ENCODE measurements at regions not wholly inside any gene's neighbourhood (a gene's known extent, or its start where the extent isn't known, plus 50 kb on each side); places are given as distances from the start of the nearest gene placed in this dataset.

- no peak for DNase-seq
These were observed 91.3 kb downstream of the BBS10 start for GRCh38 chr12:76256904-76257303.

GRCh38 chr12:76256321-76256720 is 91.9 kb downstream of the BBS10 start:
- DNase-seq: no peak

GRCh38 chr12:76255692-76256091 is 92.5 kb downstream of the BBS10 start:
- no peak for DNase-seq

DNA sequence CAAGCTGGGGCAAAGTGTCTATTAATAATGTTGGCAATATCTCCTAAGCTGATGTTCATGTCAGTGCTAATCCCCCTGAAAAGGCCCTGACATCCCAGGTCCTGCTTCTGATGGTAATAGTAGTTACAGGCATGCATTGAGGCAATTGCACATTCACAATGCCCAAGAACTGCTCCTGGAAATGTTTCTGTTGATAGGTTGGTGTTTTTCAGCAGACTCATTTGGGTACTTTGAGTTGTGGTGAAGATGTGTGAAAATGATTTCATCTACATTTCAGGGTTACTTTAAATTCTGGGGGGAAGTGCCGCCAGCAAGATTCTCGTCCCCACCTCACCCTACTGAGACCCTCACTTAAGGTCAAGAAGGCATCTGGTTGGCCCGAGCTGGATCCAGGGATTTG is 92.9 kb downstream of the BBS10 start:
- no peak for DNase-seq

DNA sequence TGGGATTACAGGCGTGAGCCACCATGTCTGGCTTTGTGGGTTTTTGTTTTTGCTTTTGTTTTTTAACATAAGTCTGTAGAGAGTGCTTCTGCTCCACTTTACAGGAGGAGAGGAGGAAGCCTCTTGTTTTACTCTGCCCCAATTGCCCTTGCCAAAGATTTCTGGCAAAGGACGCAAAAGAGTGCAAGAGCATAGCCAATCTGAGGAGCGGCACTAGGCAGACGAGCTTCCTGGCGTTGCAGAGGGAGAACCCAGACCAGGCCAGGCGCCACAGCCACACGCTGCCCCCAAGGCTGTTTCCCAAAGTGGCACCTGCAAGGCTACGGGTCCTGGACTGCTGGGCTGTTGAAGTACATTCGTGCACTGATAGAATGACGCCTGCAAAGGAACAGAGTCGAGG is 96.2 kb downstream of the BBS10 start:
- no peak for DNase-seq

GRCh38 chr12:76250256-76250655 is 98.0 kb downstream of the BBS10 start:
- no peak for DNase-seq

DNA sequence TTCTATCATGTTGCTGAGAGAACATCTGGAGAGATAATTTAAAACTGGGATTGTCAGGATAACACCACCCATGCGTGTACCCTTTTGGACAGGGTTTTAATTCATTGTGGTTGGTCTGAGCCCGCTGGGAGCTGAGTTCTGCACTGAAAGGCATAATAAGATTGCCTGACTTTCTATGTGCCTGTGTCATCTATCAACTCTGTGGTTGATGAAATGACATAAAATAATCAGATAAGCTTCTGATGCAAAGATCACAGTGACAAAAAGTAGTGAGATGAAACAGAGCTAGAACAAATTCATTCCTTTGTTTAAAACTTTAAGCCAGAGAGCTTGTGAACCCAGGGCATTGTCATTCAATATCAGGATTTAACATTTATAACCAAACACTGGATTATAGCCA is 98.7 kb downstream of the BBS10 start:
- no peak for DNase-seq

- DNase-seq: no peak
These were observed 100.2 kb downstream of the BBS10 start for GRCh38 chr12:76247992-76248391.

- DNase-seq: no peak
These were observed 101.1 kb downstream of the BBS10 start for GRCh38 chr12:76247026-76247646.

- no peak for DNase-seq
These were observed 101.6 kb downstream of the BBS10 start for GRCh38 chr12:76246611-76247010.

- DNase-seq: no peak
These were observed 103.9 kb downstream of the BBS10 start for GRCh38 chr12:76244300-76244699.

DNA sequence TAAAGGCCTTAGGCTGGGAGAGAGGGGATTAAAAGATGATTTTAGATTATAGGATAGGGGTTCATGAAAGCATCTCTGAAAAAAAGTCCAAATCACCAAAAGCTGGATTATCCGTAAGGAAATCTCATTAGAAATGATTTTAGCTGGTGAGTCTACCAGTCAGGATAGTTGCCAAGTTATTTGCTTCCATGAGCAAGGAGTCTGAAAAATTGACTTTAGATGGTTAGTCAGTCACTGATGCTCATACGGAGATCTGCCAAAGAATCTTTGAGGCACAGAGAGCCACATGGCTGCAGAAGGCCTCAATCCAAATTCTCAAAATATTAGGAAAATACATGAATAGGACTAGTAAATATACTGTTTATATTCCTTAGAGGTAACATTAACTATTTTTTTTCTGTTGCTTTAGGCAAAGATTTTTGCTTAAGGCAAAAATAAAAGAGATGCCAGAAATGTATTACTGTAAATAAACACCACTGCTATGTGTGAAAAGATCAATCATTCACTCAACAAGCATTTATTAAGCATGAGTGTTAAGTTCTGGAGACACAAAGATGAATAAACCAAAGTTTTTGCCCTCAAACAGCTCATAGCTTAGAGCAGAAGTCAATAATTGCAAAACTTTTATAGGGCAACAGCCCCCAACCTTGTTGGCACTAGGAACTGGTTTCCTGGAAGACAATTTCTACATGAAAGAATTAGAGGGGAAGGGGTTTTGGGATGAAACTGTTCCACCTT is 105.2 kb downstream of the BBS10 start:
- no peak for DNase-seq

GRCh38 chr12:76241371-76241770 is 106.8 kb downstream of the BBS10 start:
- DNase-seq: no peak

GRCh38 chr12:76240281-76240680 is 107.9 kb downstream of the BBS10 start:
- no peak for DNase-seq

GRCh38 chr12:76238688-76239087 is 109.5 kb downstream of the BBS10 start:
- DNase-seq: no peak

DNA sequence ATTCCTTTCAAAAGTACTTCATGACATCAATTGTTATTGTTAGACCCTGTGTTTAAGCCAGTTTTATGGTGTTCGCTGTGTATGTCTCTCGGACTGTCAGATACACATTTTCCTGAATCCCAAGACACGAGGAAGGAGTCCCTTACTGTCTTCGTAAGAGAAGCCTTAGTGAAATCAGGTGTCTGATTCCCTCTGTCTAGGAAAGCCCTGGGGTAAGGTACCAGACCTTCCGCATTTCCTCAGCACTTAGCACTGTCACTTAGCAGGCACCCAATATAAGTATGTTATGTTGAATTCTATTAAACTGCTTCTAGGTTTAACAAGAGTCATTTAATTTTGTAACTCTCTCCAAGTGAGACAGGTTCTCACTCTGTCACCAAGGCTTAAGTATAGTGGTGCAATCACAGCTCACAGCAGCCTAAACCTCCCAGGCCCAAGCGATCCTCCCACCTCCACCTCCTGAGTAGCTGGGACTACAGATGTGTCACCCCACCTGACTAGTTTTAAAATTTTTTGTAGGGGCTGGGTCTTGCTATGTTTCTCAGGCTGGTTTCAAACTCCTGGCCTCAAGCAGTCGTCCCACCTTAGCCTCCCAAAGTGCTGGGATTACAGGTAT is 111.0 kb downstream of the BBS10 start:
- no peak for DNase-seq

GRCh38 chr12:76236640-76237039 is 111.6 kb downstream of the BBS10 start:
- DNase-seq: no peak

DNA sequence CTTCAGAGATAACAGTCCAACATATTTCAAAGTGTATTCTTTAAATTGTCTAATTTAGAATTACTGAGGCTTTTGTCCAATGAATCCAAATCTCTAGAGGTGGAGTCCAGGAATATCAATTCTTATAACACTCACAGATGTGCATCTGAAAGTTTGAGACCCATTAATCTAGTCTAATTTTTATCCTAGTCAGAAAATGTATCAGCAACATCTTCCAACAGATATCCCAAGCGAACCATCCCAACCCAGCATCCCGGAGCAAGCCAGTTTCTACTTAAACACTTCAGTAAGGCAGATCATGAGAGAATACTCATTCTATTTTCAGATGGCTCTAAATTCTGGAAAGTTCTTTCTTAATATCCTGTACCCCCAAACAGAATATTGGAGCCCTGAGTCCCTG is 113.5 kb downstream of the BBS10 start:
- no peak for DNase-seq

- no peak for DNase-seq
These were observed 116.2 kb downstream of the BBS10 start for GRCh38 chr12:76232013-76232412.

DNA sequence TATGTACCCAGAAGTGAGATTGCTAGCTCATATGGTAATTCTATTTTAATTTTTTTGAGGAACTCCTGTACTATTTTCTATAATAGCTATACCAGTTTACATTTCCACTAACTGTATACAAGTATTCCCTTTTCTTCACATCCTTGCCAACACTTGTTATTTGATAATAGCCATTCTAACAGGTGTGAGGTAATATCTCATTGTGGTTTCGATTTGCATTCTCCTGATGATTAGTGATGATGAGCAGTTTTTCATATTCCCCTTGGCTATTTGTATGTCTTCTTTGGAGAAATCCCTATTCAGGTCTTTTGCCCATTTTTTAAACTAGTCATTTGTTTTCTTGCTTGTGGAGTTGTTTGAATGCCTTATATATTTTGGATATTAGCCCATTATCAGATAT is 121.3 kb downstream of the BBS10 start:
- DNase-seq: no peak

DNA sequence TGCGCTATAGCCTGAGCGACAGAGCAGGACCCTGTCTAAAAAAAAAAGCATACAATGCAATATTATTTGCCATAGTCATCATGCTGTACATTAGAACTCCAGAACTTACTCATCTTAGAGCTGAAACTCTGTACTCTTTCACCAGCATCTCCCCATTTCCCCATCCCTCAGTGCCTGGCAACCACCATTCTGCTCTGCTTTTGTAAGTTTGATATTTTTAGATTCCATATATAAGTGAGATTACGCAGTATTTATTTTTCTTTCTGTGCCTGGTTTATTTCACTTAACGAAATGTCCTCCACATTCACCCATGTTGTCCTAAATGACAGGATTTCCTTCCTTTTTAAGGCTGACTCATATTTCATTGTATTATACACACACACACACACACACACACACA is 121.8 kb downstream of the BBS10 start:
- no peak for DNase-seq

- no peak for DNase-seq
These were observed 124.3 kb downstream of the BBS10 start for GRCh38 chr12:76223869-76224268.

- DNase-seq: no peak
These were observed 127.2 kb downstream of the BBS10 start for GRCh38 chr12:76220980-76221379.

DNA sequence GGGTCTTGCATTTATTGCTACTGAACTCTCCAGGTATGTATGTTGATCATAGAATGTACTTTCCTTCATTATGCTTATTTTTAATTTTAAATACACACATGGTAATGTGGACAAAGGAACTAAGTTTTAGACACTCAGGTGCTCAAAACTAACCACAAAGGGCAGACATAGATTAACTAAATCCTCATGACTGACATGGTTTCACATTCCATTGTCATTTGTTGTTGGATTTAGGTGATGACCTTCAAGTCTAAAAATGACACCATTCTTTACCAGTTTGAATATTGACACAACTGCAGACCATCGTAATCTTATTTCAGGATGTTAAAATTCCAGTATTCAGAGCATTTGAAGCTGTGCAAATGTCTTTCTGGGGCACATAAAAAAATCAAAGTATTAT is 128.4 kb downstream of the BBS10 start:
- DNase-seq: no peak
